Activated CD8-positive, alpha-beta T cell treated with anti-CD3 and anti-CD28 coated beads, Interleukin-2, amount 10 ng/mL, durations not matched to agents 7 days and 5 days (primary cell): ENCODE measurements at regions not wholly inside any gene's neighbourhood (a gene's known extent, or its start where the extent isn't known, plus 50 kb on each side); places are given as distances from the start of the nearest gene placed in this dataset.

Experiments used
- ATAC-seq: fragments of 150-1000 bp; cut with Tn5 transposase; one replicate; pipeline ENCODE4 v1.10.0; 2021; ENCODE audit warnings: moderate library complexity
- CTCF ChIA-PET: fragments of 350-600 bp; sonication (Branson Sonifier 250); formaldehyde crosslinking; loops from one replicate; lab custom pipeline; 2021; ENCODE audit warnings: antibody characterized with exemption; lab: Charles Lee
- POLR2A ChIA-PET: fragments of 350-600 bp; sonication (Branson Sonifier 250); formaldehyde crosslinking; loops from one replicate; lab custom pipeline; 2021; ENCODE audit warnings: antibody characterized with exemption; lab: Charles Lee
- DNase-seq: peaks from one replicate; pipeline ENCODE4 v3.0.0-alpha.2; 2020
- H3K27ac Mint-ChIP-seq: one replicate; pipeline ENCODE4 v1.8.0; 2021; ENCODE audit warnings: mild to moderate bottlenecking, mixed read lengths
- H3K27me3 Mint-ChIP-seq: one replicate; pipeline ENCODE4 v1.8.0; 2021; ENCODE audit warnings: low read depth, mixed read lengths
- H3K36me3 Mint-ChIP-seq: one replicate; pipeline ENCODE4 v1.8.0; 2021; ENCODE audit warnings: low read depth, mixed read lengths
- H3K4me1 Mint-ChIP-seq: one replicate; pipeline ENCODE4 v1.8.0; 2021; ENCODE audit warnings: low read depth, mixed read lengths
- H3K4me3 Mint-ChIP-seq: one replicate; pipeline ENCODE4 v1.8.0; 2021; ENCODE audit warnings: mild to moderate bottlenecking, mixed read lengths
- H3K9me3 Mint-ChIP-seq: one replicate; pipeline ENCODE4 v1.8.0; 2022; ENCODE audit warnings: mixed read lengths; ENCODE audit not compliant: insufficient read depth

DNA sequence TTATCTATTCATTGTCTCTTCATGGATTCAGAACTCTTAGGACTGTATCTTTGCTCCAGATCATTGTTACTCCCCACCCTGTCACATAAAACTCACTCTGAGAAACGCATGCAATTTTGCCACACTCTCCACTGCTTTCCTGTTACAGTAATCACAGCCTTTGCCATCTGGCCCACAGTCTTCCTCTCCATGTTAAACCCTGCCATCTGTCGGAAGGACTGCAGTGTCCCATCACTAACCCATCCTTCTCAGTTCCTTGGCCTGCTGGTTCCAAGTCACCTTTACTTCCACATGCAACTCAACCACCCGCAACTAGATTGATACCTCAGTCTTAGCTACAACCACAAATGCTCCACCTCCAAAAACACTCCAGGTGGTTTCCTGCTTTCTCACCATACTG is 308.7 kb upstream of the FAM241A start:
- H3K36me3 Mint-ChIP-seq: no peaks in the 10 kb centered on the region
- no peaks in the 10 kb centered on the region for H3K9me3 Mint-ChIP-seq
- ATAC-seq (no peak), DNase-seq (no peak)
- no peak overlapping the region for H3K4me3 Mint-ChIP-seq
- H3K27me3 Mint-ChIP-seq: no peaks in the 10 kb centered on the region
- H3K4me1 Mint-ChIP-seq: no peaks in the 10 kb centered on the region
- no peak overlapping the region for H3K27ac Mint-ChIP-seq
- CTCF ChIA-PET: no interaction called here
- POLR2A ChIA-PET: no interaction called here

DNA sequence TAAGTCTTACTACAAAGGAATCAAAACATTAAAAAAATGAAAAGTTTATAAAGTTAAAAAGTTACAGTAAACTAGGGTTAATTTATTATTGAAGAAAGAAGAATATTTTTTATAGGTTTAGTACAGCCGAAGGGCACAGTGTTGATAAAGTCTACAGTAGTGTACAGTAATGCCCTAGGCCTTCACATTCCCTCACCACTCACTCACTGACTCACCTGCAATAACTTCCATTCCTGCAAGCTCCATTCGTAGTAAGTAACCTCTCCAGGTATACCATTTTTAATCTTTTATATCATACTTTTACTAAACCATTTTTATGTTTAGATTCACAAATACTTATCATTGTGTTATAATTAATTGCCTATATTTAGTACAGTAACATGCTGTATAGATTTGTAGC is 307.5 kb upstream of the FAM241A start:
- no peaks in the 10 kb centered on the region for H3K9me3 Mint-ChIP-seq
- no peak for ATAC-seq
- ChIA-PET CTCF (interaction anchor here (1.1 to 1.5 kb wide), 2 partner anchors 16 to 17 kb away, joined by 3 to 4 read pairs; no protein-coding TSS in a partner anchor), POLR2A (no interaction called here)
- no peak overlapping the region for H3K4me3 Mint-ChIP-seq
- no peak for DNase-seq
- no peaks in the 10 kb centered on the region for H3K4me1 Mint-ChIP-seq
- no peaks in the 10 kb centered on the region for H3K27me3 Mint-ChIP-seq
- no peaks in the 10 kb centered on the region for H3K36me3 Mint-ChIP-seq
- no peak overlapping the region for H3K27ac Mint-ChIP-seq

DNA sequence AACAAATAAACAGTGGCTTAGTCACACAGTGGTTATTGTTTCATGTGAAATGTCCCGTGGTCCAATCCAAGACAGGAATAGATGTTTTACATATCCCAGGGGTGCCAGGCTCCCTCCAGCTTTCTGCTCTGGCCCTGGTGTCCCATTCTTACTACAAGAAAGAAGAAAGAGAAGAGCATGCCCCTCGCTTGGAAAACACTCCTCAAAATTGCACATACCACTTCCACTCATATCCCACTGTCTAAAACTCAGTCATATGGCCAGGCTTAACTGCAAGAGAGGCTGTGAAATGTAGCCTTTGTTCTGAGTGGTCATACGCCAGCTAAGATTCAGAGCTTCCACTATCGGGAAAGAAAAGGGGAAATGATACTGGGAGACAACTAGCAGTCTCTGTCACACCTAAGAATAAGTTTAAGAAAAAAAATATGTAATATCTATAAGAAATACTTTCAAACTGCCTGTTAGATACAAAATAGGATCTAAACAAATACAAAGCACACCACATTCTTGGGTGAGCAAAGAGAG is 306.8 kb upstream of the FAM241A start:
- POLR2A ChIA-PET: no interaction called here
- Mint-ChIP-seq H3K4me3 (no peak overlapping the region), H3K4me1 (no peaks in the 10 kb centered on the region), H3K27me3 (no peaks in the 10 kb centered on the region), H3K36me3 (no peaks in the 10 kb centered on the region), H3K27ac (no peak overlapping the region), H3K9me3 (no peaks in the 10 kb centered on the region)
- CTCF ChIA-PET: interaction anchor here (1.5 kb wide), 1 partner anchor 16 kb away, joined by 3 read pairs; no protein-coding TSS in a partner anchor
- no peak for DNase-seq
- no peak for ATAC-seq

DNA sequence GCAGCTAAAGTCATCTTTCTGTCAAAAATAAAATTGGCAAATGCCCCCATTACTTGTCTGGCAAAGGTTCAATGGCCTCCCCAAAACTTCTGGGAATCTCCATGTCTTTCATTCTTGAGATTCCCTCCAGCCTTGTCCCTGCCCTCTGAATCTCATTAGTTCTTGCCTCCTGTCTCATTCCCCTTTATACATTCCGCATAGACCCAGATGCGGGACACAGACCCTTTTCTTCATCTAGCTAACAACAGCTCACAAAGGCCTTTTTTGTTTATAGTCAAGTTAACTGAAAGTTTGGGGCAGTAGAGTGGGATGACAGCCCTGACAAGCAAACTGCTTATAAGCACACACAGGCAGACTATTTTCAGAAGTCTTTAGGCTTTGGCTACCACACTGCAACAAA is 306.1 kb upstream of the FAM241A start:
- no peaks in the 10 kb centered on the region for H3K9me3 Mint-ChIP-seq
- no peak overlapping the region for H3K4me3 Mint-ChIP-seq
- ChIA-PET POLR2A (no interaction called here), CTCF (no interaction called here)
- H3K4me1 Mint-ChIP-seq: no peaks in the 10 kb centered on the region
- no peaks in the 10 kb centered on the region for H3K27me3 Mint-ChIP-seq
- no peak for ATAC-seq
- no peaks in the 10 kb centered on the region for H3K36me3 Mint-ChIP-seq
- H3K27ac Mint-ChIP-seq: no peak overlapping the region
- DNase-seq: no peak

DNA sequence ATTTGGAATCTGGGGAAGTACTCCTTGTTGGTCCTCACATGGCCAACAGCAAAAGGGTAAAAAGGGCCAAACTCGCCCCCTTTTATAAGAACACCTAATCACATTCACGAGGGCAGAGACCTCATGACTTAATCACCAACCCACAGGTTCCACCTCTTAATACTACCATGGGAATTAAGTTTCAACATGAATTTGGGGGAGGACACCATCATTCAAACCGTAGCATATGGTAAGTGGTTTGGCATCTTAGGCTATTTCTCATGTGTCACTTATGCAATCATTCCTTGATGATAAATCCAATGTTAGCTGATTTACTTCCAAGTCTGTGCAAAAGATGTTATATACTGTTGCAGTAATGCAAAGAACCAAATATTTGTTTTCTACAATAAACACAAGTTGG is 302.9 kb upstream of the FAM241A start:
- no peaks in the 10 kb centered on the region for H3K27me3 Mint-ChIP-seq
- no peaks in the 10 kb centered on the region for H3K36me3 Mint-ChIP-seq
- DNase-seq (no peak), ATAC-seq (no peak)
- POLR2A ChIA-PET: no interaction called here
- no peak overlapping the region for H3K4me3 Mint-ChIP-seq
- no peaks in the 10 kb centered on the region for H3K9me3 Mint-ChIP-seq
- CTCF ChIA-PET: no interaction called here
- no peaks in the 10 kb centered on the region for H3K4me1 Mint-ChIP-seq
- H3K27ac Mint-ChIP-seq: no peak overlapping the region

DNA sequence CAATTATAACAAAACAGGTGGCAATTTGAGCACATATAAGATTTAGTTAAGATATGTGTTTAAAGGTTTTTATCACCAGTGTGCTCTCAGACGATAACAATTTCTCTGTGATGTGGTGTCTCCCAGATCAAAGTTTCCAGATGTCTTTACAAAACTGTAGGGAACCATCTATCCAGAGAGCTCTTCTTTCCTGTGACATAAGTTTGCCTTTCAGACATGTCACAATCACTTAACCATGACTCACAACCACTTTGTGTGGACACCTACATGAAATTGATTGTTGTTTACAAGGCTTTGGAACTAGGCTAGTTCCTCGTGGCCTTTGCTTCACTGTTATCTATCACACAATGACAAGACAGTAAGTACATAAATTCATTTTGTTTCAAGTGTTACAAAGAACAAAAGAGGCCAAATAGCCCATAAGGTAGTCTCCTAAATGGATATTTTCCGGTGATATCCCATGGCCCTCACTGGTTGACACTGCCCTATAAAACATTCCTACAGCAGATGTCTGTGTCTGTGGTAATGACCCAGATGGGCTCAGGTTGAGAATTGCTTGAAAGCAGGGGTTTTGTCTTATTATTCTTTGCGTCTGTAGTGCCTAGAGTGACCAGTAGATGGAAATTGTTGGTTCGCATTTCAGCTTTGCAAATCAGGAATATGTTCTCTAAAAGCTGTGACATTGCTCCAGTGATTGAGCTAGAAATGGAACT is 297.8 kb upstream of the FAM241A start:
- Mint-ChIP-seq H3K27me3 (no peaks in the 10 kb centered on the region), H3K4me3 (no peak overlapping the region), H3K9me3 (no peaks in the 10 kb centered on the region), H3K4me1 (no peaks in the 10 kb centered on the region), H3K36me3 (no peaks in the 10 kb centered on the region), H3K27ac (no peak overlapping the region)
- ChIA-PET CTCF (no interaction called here), POLR2A (no interaction called here)
- DNase-seq (no peak), ATAC-seq (no peak)

DNA sequence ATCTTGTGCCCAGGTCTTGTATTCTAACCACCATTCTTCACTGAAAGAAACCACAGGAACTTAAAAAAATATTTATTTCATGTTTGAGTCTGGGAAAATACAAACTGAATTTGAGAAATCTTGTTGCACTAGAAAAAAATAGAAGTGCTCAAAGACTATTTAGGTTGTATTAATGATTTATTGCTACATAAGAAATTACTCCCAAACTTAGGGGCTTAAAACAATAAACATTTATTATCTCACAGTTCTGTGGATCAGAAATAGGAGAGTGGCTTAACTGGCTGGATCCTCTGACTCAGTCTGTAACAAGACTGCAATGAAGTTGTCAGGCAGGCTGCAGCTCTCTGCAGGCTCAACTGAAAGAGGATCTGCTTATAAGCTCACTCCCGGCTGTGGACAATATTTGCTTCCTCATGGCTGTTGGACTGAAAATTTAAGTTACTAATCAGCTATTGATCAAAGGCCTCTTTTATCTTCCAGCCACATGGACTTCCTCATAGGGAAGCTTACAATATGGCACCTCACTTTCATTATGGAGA is 295.4 kb upstream of the FAM241A start:
- Mint-ChIP-seq H3K27me3 (no peaks in the 10 kb centered on the region), H3K36me3 (no peaks in the 10 kb centered on the region), H3K4me1 (no peaks in the 10 kb centered on the region), H3K27ac (no peak overlapping the region), H3K4me3 (no peak overlapping the region), H3K9me3 (no peaks in the 10 kb centered on the region)
- ChIA-PET POLR2A (no interaction called here), CTCF (no interaction called here)
- no peak for ATAC-seq
- DNase-seq: no peak

DNA sequence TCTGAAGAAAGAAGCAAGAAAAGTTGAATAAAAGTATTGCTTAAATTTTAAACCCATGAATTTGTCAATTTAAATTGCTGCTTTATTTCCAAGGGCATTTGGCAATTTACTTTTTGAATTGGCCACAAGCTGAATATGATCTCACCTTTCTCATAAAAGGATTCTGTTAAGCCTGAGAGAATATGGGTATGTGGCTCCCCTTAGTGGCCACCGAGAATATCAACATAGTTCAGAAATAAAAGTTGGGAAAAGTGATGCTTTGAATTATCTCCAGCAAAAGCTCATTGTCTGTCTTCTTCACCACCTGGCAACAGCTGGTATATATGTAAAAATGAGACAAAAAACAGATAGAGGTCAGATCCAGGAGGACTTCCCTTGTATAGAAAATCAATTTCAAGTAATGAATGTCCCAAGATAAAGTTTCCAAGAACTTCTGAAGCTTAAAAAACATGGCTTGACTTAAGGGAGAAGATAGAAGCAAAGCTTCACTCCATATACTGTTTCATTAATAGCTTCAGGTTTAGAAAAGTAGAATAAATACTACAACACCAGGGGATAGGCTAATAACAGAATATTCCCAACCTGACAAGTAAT is 290.7 kb upstream of the FAM241A start:
- Mint-ChIP-seq H3K36me3 (no peaks in the 10 kb centered on the region), H3K27me3 (no peaks in the 10 kb centered on the region), H3K4me3 (no peak overlapping the region), H3K9me3 (no peaks in the 10 kb centered on the region), H3K27ac (no peak overlapping the region), H3K4me1 (no peaks in the 10 kb centered on the region)
- ATAC-seq (no peak), DNase-seq (peak; percentile 28)
- ChIA-PET POLR2A (no interaction called here), CTCF (interaction anchor here (0.9 to 1.5 kb wide), 6 partner anchors 17 to 213 kb away, joined by 3 to 11 read pairs (median 3); no protein-coding TSS in a partner anchor)

DNA sequence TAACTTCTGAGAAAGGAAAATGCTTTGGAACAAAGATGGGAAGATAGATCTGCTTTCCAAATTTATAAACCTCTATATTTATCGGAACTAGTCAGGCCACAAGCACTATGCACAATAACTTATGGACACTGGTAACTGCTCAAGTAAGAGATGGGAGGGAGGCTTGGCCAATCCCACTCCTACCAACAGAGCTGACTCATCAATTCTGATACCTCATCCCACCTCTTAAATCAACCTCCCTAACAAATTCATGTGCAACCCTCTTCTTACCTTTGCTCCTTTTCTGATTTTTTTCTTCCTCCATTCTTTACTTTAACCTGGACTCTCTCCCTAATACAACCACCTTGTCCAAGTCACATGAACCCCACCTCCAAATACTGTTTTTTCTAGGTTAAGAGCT is 289.9 kb upstream of the FAM241A start:
- Mint-ChIP-seq H3K27me3 (no peaks in the 10 kb centered on the region), H3K36me3 (no peaks in the 10 kb centered on the region), H3K27ac (no peak overlapping the region), H3K4me3 (no peak overlapping the region), H3K4me1 (no peaks in the 10 kb centered on the region), H3K9me3 (no peaks in the 10 kb centered on the region)
- CTCF ChIA-PET: interaction anchor here (1.0 to 1.5 kb wide), 2 partner anchors 17 to 214 kb away, joined by 3 to 11 read pairs; no protein-coding TSS in a partner anchor
- ATAC-seq: no peak
- POLR2A ChIA-PET: no interaction called here
- DNase-seq: no peak

DNA sequence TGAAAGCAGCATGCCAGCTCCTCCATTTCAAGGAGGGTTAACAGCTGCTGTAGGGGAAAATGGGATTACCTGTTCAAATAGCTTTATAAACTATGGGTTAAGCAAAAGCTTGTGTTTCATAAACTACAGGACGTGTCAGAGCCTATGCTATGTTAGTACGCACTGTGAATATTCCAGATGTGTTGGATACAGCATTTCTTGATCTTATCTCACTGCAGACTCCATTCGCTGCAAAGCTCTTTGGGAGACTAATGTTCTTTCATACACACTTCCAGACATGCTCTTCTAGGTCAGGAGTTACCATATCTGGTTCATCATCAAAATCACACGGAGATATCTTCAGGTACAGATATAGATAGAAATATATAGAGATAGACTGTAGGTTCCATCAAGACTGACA is 281.2 kb upstream of the FAM241A start:
- ChIA-PET CTCF (no interaction called here), POLR2A (no interaction called here)
- H3K36me3 Mint-ChIP-seq: no peaks in the 10 kb centered on the region
- no peak for DNase-seq
- no peaks in the 10 kb centered on the region for H3K9me3 Mint-ChIP-seq
- no peaks in the 10 kb centered on the region for H3K27me3 Mint-ChIP-seq
- H3K4me1 Mint-ChIP-seq: no peaks in the 10 kb centered on the region
- no peak overlapping the region for H3K27ac Mint-ChIP-seq
- no peak overlapping the region for H3K4me3 Mint-ChIP-seq
- no peak for ATAC-seq

DNA sequence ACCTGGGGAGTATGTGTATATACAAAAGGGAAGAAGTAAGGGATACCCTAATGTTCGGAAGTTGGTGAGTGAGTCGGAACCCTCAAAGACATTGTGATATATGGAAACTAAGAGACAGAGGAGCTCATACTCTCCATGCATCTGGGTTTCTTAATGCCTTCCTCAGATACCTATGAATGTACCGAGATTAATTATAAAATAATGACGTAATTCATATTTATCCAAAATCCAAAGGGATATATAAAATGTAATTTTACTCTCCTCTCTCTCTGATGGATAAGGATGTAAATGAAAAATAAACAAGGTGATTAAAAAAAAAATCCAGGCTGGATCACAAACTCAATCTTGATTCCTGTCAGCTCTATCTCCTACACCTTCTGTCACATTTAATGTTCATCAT is 275.9 kb upstream of the FAM241A start:
- no peaks in the 10 kb centered on the region for H3K4me1 Mint-ChIP-seq
- DNase-seq (no peak), ATAC-seq (no peak)
- no peaks in the 10 kb centered on the region for H3K36me3 Mint-ChIP-seq
- H3K4me3 Mint-ChIP-seq: no peak overlapping the region
- POLR2A ChIA-PET: no interaction called here
- no peaks in the 10 kb centered on the region for H3K9me3 Mint-ChIP-seq
- CTCF ChIA-PET: no interaction called here
- H3K27ac Mint-ChIP-seq: no peak overlapping the region
- no peaks in the 10 kb centered on the region for H3K27me3 Mint-ChIP-seq

DNA sequence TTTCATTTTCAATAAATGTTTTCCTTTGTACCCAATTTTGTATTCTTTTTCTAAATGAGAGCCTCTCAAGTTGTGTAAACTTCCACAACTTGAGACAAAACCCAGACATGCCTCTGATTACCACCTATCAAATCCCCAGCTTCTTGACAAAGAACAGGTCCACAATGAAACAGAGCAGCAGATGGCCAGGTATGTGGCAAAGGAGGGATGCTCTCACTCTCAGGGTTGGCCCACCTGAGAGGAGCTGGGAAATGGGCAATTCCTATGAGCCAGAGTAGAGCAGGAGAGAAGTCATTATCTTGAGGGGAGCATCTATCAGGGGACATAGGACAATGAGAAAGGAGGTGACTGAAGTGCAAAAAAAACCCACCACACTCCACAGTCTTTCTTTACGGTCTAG is 273.5 kb upstream of the FAM241A start:
- Mint-ChIP-seq H3K4me3 (no peak overlapping the region), H3K36me3 (no peaks in the 10 kb centered on the region), H3K4me1 (no peaks in the 10 kb centered on the region), H3K27ac (no peak overlapping the region), H3K9me3 (no peaks in the 10 kb centered on the region), H3K27me3 (no peaks in the 10 kb centered on the region)
- DNase-seq (no peak), ATAC-seq (no peak)
- POLR2A ChIA-PET: no interaction called here
- CTCF ChIA-PET: interaction anchor here (1.1 kb wide), 1 partner anchor 17 kb away, joined by 3 read pairs; no protein-coding TSS in a partner anchor
